Type B pancreatic cell (in vitro differentiated cells): ENCODE measurements at regions not wholly inside any gene's neighbourhood (a gene's known extent, or its start where the extent isn't known, plus 50 kb on each side); places are given as distances from the start of the nearest gene placed in this dataset.

Experiments
- DNase-seq: peaks from one replicate; pipeline ENCODE4 v3.0.0; 2021; ENCODE audit warnings: mixed read lengths; ENCODE audit not compliant: unreplicated experiment; ENCODE audit errors: extremely low spot score
- H3K27ac Mint-ChIP-seq: 2 replicates; pipeline ENCODE4 v1.8.0; 2021; ENCODE audit warnings: mild to moderate bottlenecking, mixed read lengths
- H3K27me3 Mint-ChIP-seq: 2 replicates; pipeline ENCODE4 v1.8.0; 2021; ENCODE audit warnings: mixed read lengths
- H3K36me3 Mint-ChIP-seq: 2 replicates; pipeline ENCODE4 v1.8.0; 2021; ENCODE audit warnings: mixed read lengths
- H3K4me1 Mint-ChIP-seq: one replicate; pipeline ENCODE4 v1.8.0; 2021; ENCODE audit warnings: mixed read lengths; ENCODE audit not compliant: unreplicated experiment
- H3K4me3 Mint-ChIP-seq: 2 replicates; pipeline ENCODE4 v1.8.0; 2021; ENCODE audit warnings: mild to moderate bottlenecking, mixed read lengths
- H3K9me3 Mint-ChIP-seq: 2 replicates; pipeline ENCODE4 v1.8.0; 2021; ENCODE audit warnings: mixed read lengths
- TF ChIP-seq, protein P1 (sequence below): fragments of 200-600 bp; sonication (generic); conservative IDR thresholded peaks from 2 replicates; pipeline ENCODE4 v1.5.0; 2021; ENCODE audit warnings: antibody characterized with exemption, mild to moderate bottlenecking

DNA sequence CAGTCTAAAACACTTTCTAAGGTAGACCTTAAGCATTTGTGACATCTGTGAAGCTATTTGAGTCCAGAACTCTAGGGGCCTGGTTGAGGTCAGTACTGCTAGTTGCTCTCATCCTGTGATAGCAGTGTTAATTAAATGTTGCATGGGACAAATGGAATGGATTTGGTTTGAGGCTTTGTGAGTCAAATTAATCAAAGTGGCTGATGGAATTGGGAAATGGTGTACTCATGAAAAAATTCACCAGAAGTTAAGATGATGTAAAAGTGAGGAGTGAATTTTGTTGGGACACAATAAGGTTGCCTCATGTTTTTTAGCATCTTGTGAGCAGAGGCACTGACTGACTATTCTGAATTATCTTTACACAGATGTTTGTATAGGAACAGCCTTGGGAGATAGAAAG is 99.2 kb upstream of the ARSJ start:
- H3K9me3 Mint-ChIP-seq: peaks cover 6% of the 10 kb centered on the region
- H3K27me3 Mint-ChIP-seq: no peaks in the 10 kb centered on the region
- peaks cover 4% of the 10 kb centered on the region for H3K4me1 Mint-ChIP-seq
- H3K27ac Mint-ChIP-seq: no peak overlapping the region
- H3K36me3 Mint-ChIP-seq: no peaks in the 10 kb centered on the region
- no peak for DNase-seq
- H3K4me3 Mint-ChIP-seq: no peak overlapping the region
- TF ChIP-seq, protein P1, sequence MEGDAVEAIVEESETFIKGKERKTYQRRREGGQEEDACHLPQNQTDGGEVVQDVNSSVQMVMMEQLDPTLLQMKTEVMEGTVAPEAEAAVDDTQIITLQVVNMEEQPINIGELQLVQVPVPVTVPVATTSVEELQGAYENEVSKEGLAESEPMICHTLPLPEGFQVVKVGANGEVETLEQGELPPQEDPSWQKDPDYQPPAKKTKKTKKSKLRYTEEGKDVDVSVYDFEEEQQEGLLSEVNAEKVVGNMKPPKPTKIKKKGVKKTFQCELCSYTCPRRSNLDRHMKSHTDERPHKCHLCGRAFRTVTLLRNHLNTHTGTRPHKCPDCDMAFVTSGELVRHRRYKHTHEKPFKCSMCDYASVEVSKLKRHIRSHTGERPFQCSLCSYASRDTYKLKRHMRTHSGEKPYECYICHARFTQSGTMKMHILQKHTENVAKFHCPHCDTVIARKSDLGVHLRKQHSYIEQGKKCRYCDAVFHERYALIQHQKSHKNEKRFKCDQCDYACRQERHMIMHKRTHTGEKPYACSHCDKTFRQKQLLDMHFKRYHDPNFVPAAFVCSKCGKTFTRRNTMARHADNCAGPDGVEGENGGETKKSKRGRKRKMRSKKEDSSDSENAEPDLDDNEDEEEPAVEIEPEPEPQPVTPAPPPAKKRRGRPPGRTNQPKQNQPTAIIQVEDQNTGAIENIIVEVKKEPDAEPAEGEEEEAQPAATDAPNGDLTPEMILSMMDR: no peak

DNA sequence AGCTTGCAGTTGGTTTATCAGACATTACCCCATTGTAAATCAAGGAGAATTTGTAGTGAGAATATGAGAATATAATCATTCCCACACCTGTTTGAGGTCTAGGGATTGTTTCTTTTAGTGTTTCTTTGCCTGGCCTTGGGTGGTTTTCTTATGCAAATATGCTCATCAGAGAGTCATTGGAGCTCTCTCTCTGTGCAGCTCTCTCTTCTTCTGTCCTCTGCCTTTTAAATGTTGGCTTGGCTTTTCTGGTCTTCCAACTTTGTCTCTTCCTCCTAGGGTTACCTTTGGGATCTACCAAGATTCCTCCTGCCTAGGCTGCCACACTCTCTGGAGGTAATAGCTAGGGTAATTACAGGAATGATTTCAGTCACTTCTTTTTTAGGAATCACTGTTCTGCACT is 102.3 kb upstream of the ARSJ start:
- TF ChIP-seq, protein P1: no peak
- peaks cover 4% of the 10 kb centered on the region for H3K4me1 Mint-ChIP-seq
- H3K27me3 Mint-ChIP-seq: no peaks in the 10 kb centered on the region
- no peak overlapping the region for H3K4me3 Mint-ChIP-seq
- DNase-seq: no peak
- peaks cover 4% of the 10 kb centered on the region for H3K9me3 Mint-ChIP-seq
- H3K36me3 Mint-ChIP-seq: no peaks in the 10 kb centered on the region
- H3K27ac Mint-ChIP-seq: no peak overlapping the region

DNA sequence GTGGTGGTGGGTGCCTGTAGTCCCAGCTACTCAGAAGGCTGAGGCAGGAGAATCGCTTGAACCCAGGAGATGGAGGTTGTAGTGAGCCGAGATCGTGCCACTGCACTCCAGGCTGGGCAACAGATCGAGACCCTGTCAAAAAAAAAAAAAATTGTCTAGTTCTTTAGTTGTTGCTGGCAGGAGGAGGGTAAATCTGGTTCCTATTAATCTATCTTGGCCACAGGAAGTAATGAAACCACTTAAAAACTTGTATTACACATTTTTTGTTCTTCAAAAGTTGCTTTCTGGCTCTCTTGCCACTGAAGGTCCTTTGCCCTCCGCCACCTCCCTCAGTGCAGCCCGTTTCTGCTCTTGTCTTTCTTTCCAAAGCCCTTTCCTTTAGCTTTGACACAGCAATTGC is 102.9 kb upstream of the ARSJ start:
- no peak overlapping the region for H3K4me3 Mint-ChIP-seq
- no peak for DNase-seq
- no peaks in the 10 kb centered on the region for H3K36me3 Mint-ChIP-seq
- TF ChIP-seq, protein P1: no peak
- peaks cover 4% of the 10 kb centered on the region for H3K9me3 Mint-ChIP-seq
- H3K4me1 Mint-ChIP-seq: peaks cover 4% of the 10 kb centered on the region
- no peak overlapping the region for H3K27ac Mint-ChIP-seq
- H3K27me3 Mint-ChIP-seq: no peaks in the 10 kb centered on the region

DNA sequence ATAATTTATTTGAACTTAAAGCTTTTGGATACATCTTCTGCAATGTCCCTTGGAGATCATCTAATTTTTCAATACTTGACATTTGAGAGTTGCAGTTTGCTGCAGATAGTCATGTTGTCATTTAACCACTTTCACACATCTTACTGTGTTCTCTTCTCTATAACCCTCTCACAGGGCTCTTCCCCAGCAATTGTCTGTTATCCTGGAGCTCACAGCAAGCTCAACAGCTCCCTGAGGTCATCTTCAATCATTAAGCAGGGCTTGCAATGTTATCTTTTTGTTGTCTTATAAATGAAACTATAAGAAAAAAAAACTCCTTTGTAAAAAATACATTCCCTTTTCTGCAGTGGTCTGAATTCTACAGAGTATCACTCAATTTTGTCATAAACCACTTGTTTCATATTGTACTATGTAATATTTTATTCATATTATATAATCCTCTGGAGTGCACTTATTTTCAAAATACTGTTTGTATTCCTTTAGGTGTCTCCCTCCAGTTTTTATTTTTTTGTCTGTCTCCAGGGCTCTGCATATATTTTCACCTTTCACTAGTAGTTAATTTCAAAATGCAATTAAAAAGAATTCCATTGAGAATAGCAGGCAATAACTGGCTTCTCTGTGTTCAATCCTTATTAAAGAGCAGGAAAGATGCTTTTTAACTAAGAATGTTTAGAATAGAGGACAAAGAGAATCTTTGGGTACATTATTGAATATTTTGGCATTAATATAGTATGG is 106.3 kb upstream of the ARSJ start:
- Mint-ChIP-seq H3K27ac (no peak overlapping the region), H3K4me1 (peaks cover 10% of the 10 kb centered on the region), H3K27me3 (no peaks in the 10 kb centered on the region), H3K9me3 (peaks cover 4% of the 10 kb centered on the region), H3K4me3 (no peak overlapping the region), H3K36me3 (no peaks in the 10 kb centered on the region)
- no peak for DNase-seq
- TF ChIP-seq, protein P1: no peak

DNA sequence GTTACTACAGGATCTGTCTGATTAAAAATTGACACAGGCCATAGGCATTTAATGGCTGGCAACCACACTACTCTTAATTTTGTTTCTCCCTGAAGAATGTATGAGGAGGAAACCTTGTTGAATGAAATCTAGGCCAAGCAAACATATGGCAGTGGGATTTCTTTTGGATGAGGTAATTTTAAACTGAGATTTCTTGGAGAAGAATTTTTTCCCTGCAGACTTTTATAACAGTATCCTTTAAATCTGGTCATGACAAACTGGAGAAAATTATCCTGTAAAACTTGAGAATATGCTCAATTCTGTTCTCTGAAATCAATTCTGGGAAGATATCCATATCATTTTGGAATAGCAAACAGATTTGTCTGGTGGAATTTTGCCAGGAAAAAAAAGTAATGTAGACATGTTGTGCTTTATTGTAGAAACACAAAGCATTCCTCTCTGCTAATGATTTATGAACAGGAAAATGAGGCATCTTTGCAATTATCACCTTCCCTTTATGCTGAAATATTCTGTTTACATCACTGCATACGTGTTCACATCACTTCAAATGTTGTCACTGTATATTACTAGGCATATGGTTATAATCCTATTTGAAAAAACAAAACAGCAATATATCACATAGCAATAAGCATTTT is 108.3 kb upstream of the ARSJ start:
- H3K4me1 Mint-ChIP-seq: peaks cover 10% of the 10 kb centered on the region
- DNase-seq: no peak

More for the DNA sequence above, 108.3 kb upstream of the ARSJ start:
- Mint-ChIP-seq H3K9me3 (peaks cover 9% of the 10 kb centered on the region), H3K4me3 (no peak overlapping the region), H3K36me3 (no peaks in the 10 kb centered on the region), H3K27ac (no peak overlapping the region), H3K27me3 (no peaks in the 10 kb centered on the region)
- TF ChIP-seq, protein P1: no peak
